GM12878 (cell line): ENCODE measurements at regions not wholly inside any gene's neighbourhood (a gene's known extent, or its start where the extent isn't known, plus 50 kb on each side); places are given as distances from the start of the nearest gene placed in this dataset.

Experiments used
- ATAC-seq: fragments of 200-7000 bp; cut with Tn5 transposase; 3 replicates; pipeline ENCODE4 v1.9.1; 2020; ENCODE audit warnings: mild to moderate bottlenecking, moderate library complexity
- BruUV-seq: library from RNA; stranded (reverse); fragments of 400-500 nt; replicated peaks from 2 replicates; lab custom pipeline; 2021; lab: Mats Ljungman, UMichigan
- CTCF ChIA-PET: fragments of 300-600 bp; sonication (Branson Sonifier 250); formaldehyde crosslinking; extraction: SDS; loops from one replicate; lab custom pipeline; 2021; ENCODE audit warnings: inconsistent platforms; lab: Yijun Ruan, JAX
- POLR2A ChIA-PET: fragments of 350-600 bp; formaldehyde crosslinking; extraction: SDS; loops from one replicate; lab custom pipeline; 2021; ENCODE audit warnings: inconsistent platforms; lab: Charles Lee
- RAD21 ChIA-PET: fragments of 300-600 bp; sonication (Branson Sonifier 250); formaldehyde crosslinking; loops from one replicate; lab custom pipeline; 2023; ENCODE audit warnings: antibody characterized with exemption; ENCODE audit not compliant: unreplicated experiment; lab: Charles Lee
- SMC1A ChIA-PET: fragments of 300-600 bp; sonication (Branson Sonifier 250); formaldehyde crosslinking; loops from one replicate; lab custom pipeline; 2023; ENCODE audit not compliant: unreplicated experiment, uncharacterized antibody; lab: Charles Lee
- DNase-seq: peaks from one replicate; pipeline ENCODE4 v3.0.0-alpha.2; 2011; ENCODE audit warnings: low read depth, low spot score
- FAIRE-seq: peaks from 3 replicates; lab custom pipeline; 2011; peaks lifted over from hg19 to GRCh38; lab: Jason Lieb, UNC
- H2AFZ ChIP-seq: 2 replicates; pipeline ENCODE4 v1.6.0; 2011; ENCODE audit warnings: low read depth, low read length, control low read depth; ENCODE audit not compliant: control insufficient read depth
- H3K27ac ChIP-seq: 2 replicates; pipeline ENCODE4 v1.5.1; 2011; ENCODE audit warnings: control low read depth; ENCODE audit not compliant: control insufficient read depth, insufficient read depth
- H3K27me3 ChIP-seq, 2 experiments: replicated peaks in 1 of 2; 2 replicates each; pipeline versions ENCODE4 v1.6.0 to v1.6.1; 2011; ENCODE audit warnings: low read length in 1 of 2; ENCODE audit not compliant: control insufficient read depth in 2 of 2, insufficient read depth in 2 of 2
- H3K36me3 ChIP-seq, 2 experiments: 2 replicates each; pipeline ENCODE4 v1.5.1; 2011; ENCODE audit warnings: low read length in 1 of 2; ENCODE audit not compliant: control insufficient read depth in 2 of 2, insufficient read depth in 2 of 2
- H3K4me1 ChIP-seq: 2 replicates; pipeline ENCODE4 v1.6.1; 2011; ENCODE audit warnings: mild to moderate bottlenecking, low read length, moderate library complexity, mixed read lengths; ENCODE audit not compliant: control insufficient read depth, insufficient read depth
- H3K4me2 ChIP-seq: 2 replicates; pipeline ENCODE4 v1.6.0; 2011; ENCODE audit warnings: control low read depth; ENCODE audit not compliant: control insufficient read depth, insufficient read depth
- H3K4me3 ChIP-seq: fragments of 200-600 bp; sonication (generic); 2 replicates; pipeline ENCODE4 v1.5.1; 2016
- H3K79me2 ChIP-seq: 2 replicates; pipeline ENCODE4 v1.6.0; 2011; ENCODE audit warnings: low read length; ENCODE audit not compliant: control insufficient read depth, insufficient read depth
- H3K9ac ChIP-seq: 2 replicates; pipeline ENCODE4 v1.8.0; 2011; ENCODE audit warnings: low read length, control low read depth, mixed read lengths; ENCODE audit not compliant: control insufficient read depth, insufficient read depth
- H3K9me3 ChIP-seq: replicated peaks from 3 replicates; pipeline ENCODE4 v1.5.1; 2011; ENCODE audit warnings: mild to moderate bottlenecking, low read length; ENCODE audit not compliant: control insufficient read depth, insufficient read depth
- H4K20me1 ChIP-seq: 2 replicates; pipeline ENCODE4 v1.6.0; 2011; ENCODE audit not compliant: control insufficient read depth, insufficient read depth
- ATF3 ChIP-seq: IDR thresholded peaks from 2 replicates; pipeline ENCODE4 v1.6.1; 2011; ENCODE audit warnings: low read depth, mild to moderate bottlenecking, low read length, moderate library complexity, borderline replicate concordance; ENCODE audit errors: extremely low read depth
- CTCF ChIP-seq, 3 experiments: IDR thresholded peaks in 2 of 3; conservative IDR thresholded peaks in 1 of 3; 2 replicates each; pipeline ENCODE4 v1.5.1; 2011; ENCODE audit warnings: low read depth in 3 of 3, low read length in 3 of 3, mild to moderate bottlenecking in 3 of 3, control low read depth in 2 of 3, moderate library complexity in 2 of 3, inconsistent platforms in 1 of 3, mixed read lengths in 1 of 3; ENCODE audit not compliant: control insufficient read depth in 2 of 3, insufficient read depth in 1 of 3; ENCODE audit errors: extremely low read depth in 1 of 3
- JUNB ChIP-seq: IDR thresholded peaks from 2 replicates; pipeline ENCODE4 v1.6.1; 2016; ENCODE audit warnings: antibody characterized with exemption, mild to moderate bottlenecking
- NRF1 ChIP-seq: conservative IDR thresholded peaks from 2 replicates; pipeline ENCODE4 v1.6.1; 2011; ENCODE audit warnings: mild to moderate bottlenecking, low read depth, low read length, improper control_type of control experiment
- RAD21 ChIP-seq: IDR thresholded peaks from 2 replicates; pipeline ENCODE4 v1.6.1; 2011; ENCODE audit warnings: mild to moderate bottlenecking, low read depth, low read length, moderate library complexity; ENCODE audit not compliant: insufficient read depth
- SMC3 ChIP-seq: IDR thresholded peaks from 2 replicates; pipeline ENCODE4 v1.6.1; 2011; ENCODE audit warnings: low read length, improper control_type of control experiment, borderline replicate concordance
- SP1 ChIP-seq: IDR thresholded peaks from one replicate; pipeline ENCODE4 v1.6.1; 2011; ENCODE audit warnings: low read depth, low read length
- YY1 ChIP-seq: IDR thresholded peaks from 2 replicates; pipeline ENCODE4 v1.6.1; 2011; ENCODE audit warnings: low read depth, mild to moderate bottlenecking, low read length
- ZNF24 ChIP-seq: fragments of 450-650 bp; IDR thresholded peaks from 2 replicates; pipeline ENCODE4 v1.6.1; 2017; ENCODE audit warnings: antibody characterized with exemption, mild to moderate bottlenecking
- WGBS: methylation state at CpG from one replicate; pipeline ENCODE4 v1.1.6; 2016; ENCODE audit warnings: low lambda C conversion rate; ENCODE audit not compliant: insufficient replicate concordance, insufficient coverage; ENCODE audit errors: missing lambda C conversion rate; 5-methylcytosine and 5-hydroxymethylcytosine counted together
- in situ Hi-C: fragments of 300-500 bp; cut with MboI; formaldehyde crosslinking; loops from 9 replicates; pipeline ENCODE4 v1.14.3; 2018; ENCODE audit warnings: mixed read lengths
- intact Hi-C: fragments of 100-400 bp; cut with micrococcal nuclease; formaldehyde crosslinking; loops from one replicate; pipeline ENCODE4 v1.14.2; 2022; ENCODE audit not compliant: unreplicated experiment

- no peaks in the 10 kb centered on the region for H3K4me1 ChIP-seq
- no peak overlapping the region for H3K9ac ChIP-seq
- no peaks in the 10 kb centered on the region for H3K27me3 ChIP-seq
- intact Hi-C loops: no loop called here
- ChIA-PET POLR2A (no interaction called here), SMC1A (interaction anchor here (0.5 to 1.5 kb wide), 3 partner anchors 36 to 553 kb away, joined by 3 read pairs; no protein-coding TSS in a partner anchor), CTCF (interaction anchor here (0.6 kb wide), 2 partner anchors 36 to 1270 kb away, joined by 3 read pairs; no protein-coding TSS in a partner anchor), RAD21 (no interaction called here)
- no peaks in the 10 kb centered on the region for H3K9me3 ChIP-seq
- in situ Hi-C loops: loop anchor here (5.0 kb wide), 1 partner anchor 79 kb away; no protein-coding TSS in a partner anchor
- no peak for ATAC-seq
- no peaks in the 10 kb centered on the region for H3K36me3 ChIP-seq
- no peak overlapping the region for H3K4me2 ChIP-seq
- no peak for FAIRE-seq
- no peaks in the 10 kb centered on the region for H4K20me1 ChIP-seq
- no peak overlapping the region for H3K27ac ChIP-seq
- no peaks in the 10 kb centered on the region for H3K79me2 ChIP-seq
- no peak overlapping the region for H3K4me3 ChIP-seq
- BruUV-seq: no TSS peak
- H2AFZ ChIP-seq: no peak overlapping the region
- TF ChIP-seq NRF1: no peak
- TF ChIP-seq ATF3: no peak
- no peak for TF ChIP-seq SP1
- TF ChIP-seq, all 136 proteins: peak for 0
- WGBS: 8% methylated on average over 4 of the region's 4 CpGs
- no peak for DNase-seq
Observed at GRCh38 chr17:55605705-55606487, 94.6 kb upstream of the SMIM36 start.

- H2AFZ ChIP-seq: no peak overlapping the region
- no peak overlapping the region for H3K27ac ChIP-seq
- H3K36me3 ChIP-seq: no peaks in the 10 kb centered on the region
- SMC1A ChIA-PET: interaction anchor here (0.6 to 2.9 kb wide), 19 partner anchors 8 to 616 kb away, joined by 3 to 34 read pairs (median 3); no protein-coding TSS in a partner anchor
- POLR2A ChIA-PET: no interaction called here
- in situ Hi-C loops (no loop called here), intact Hi-C loops (loop anchor here (1.0 to 5.0 kb wide), 3 partner anchors 53 to 170 kb away; no protein-coding TSS in a partner anchor)
- no peaks in the 10 kb centered on the region for H4K20me1 ChIP-seq
- H3K4me2 ChIP-seq: no peak overlapping the region
- no TSS peak for BruUV-seq
- RAD21 ChIA-PET: interaction anchor here (0.6 to 2.6 kb wide), 14 partner anchors 10 to 223 kb away, joined by 3 to 22 read pairs (median 3); no protein-coding TSS in a partner anchor
- no peaks in the 10 kb centered on the region for H3K27me3 ChIP-seq
- CTCF ChIA-PET: interaction anchor here (0.5 to 5.3 kb wide), 32 partner anchors 9 to 253 kb away, joined by 3 to 123 read pairs (median 4); no protein-coding TSS in a partner anchor
- no peak overlapping the region for H3K9ac ChIP-seq
- DNase-seq (no peak), ATAC-seq (peak; percentile 69), FAIRE-seq (peak; percentile 76)
- no peak overlapping the region for H3K4me3 ChIP-seq
- no peaks in the 10 kb centered on the region for H3K79me2 ChIP-seq
- no peaks in the 10 kb centered on the region for H3K4me1 ChIP-seq
- no peaks in the 10 kb centered on the region; the same call in 1 of the 3 replicates for H3K9me3 ChIP-seq
- 0 out of 2 replicates have a peak, but pooled peaks have one; percentile 40 for TF ChIP-seq YY1
- TF ChIP-seq CTCF (IDR thresholded peaks at IDR 0.05 in 2 of 3, conservative IDR thresholded peaks at IDR 0.05 in 1 of 3; ENCODE audit: control insufficient read depth in 2 of 3, extremely low read depth in 1 of 3, insufficient read depth in 1 of 3, low read depth in 3 of 3, low read length in 3 of 3): peak; percentile 71 to 77 (median 75)
- no peak for TF ChIP-seq ZNF24
- TF ChIP-seq JUNB: no peak
- peak; percentile 82 for TF ChIP-seq RAD21
- TF ChIP-seq SMC3: peak; percentile 91
Observed at GRCh38 chr17:55601874-55602364, 90.7 kb upstream of the SMIM36 start.
